ENCODE measurements at regions not wholly inside any gene's neighbourhood (a gene's known extent, or its start where the extent isn't known, plus 50 kb on each side); places are given as distances from the start of the nearest gene placed in this dataset.

GRCh38 chr2:176638167-176639015 lies 369.1 kb downstream of the MTX2 start:
- no peaks in the 10 kb centered on the region for H4K20me1 ChIP-seq (ENCODE audit: insufficient read depth)
- CTCF ChIA-PET = interaction anchor here (0.6 to 2.2 kb wide), 11 partner anchors 14 to 1672 kb away, joined by 3 to 18 read pairs (median 5); no protein-coding TSS in a partner anchor
- no peaks in the 10 kb centered on the region for H3K36me3 ChIP-seq (ENCODE audit: low read depth)
- H3K27me3 ChIP-seq (ENCODE audit: insufficient read depth, low read depth) = no peaks in the 10 kb centered on the region; the same call in 1 of the 2 replicates
- no peaks in the 10 kb centered on the region for H3K4me1 ChIP-seq (replicated peaks; ENCODE audit: insufficient read depth)
- DNase-seq = peak in 1 of 2 experiments; percentile 78
- no peaks in the 10 kb centered on the region for H3K9me3 ChIP-seq (ENCODE audit: insufficient read depth, low read depth)
- H3K4me3 ChIP-seq = peak overlapping the region; percentile 37; the same call in 1 of the 2 replicates
- H3F3A ChIP-seq (ENCODE audit: insufficient read depth, low read depth) = no peaks in the 10 kb centered on the region
- no peak for TF ChIP-seq EZH2 (IDR thresholded peaks at IDR 0.05; ENCODE audit: low read depth)
- peak; percentile 81 for TF ChIP-seq CTCF (conservative IDR thresholded peaks at IDR 0.05)
- 0 out of 2 replicates have a peak overlapping the region, but pooled peaks have one; percentile 29 for H2AFZ ChIP-seq
- no TSS peak for BruUV-seq (replicated peaks)
- POLR2A ChIA-PET (ENCODE audit: unreplicated experiment) = no interaction called here
- intact Hi-C loops (cut with micrococcal nuclease; ENCODE audit: unreplicated experiment) = loop anchor here (1.0 to 2.0 kb wide), 6 partner anchors 56 to 511 kb away; no protein-coding TSS in a partner anchor
- no peaks in the 10 kb centered on the region for H3K9me2 ChIP-seq (ENCODE audit: insufficient read depth)
- peak overlapping the region; percentile 61 for H3K4me2 ChIP-seq
- H3K27ac ChIP-seq = no peak overlapping the region
- H3K79me2 ChIP-seq (ENCODE audit: low read depth) = no peaks in the 10 kb centered on the region

- Histone ChIP-seq H3K27ac (no peak overlapping the region), H3K9me3 (ENCODE audit: insufficient read depth, low read depth) (no peaks in the 10 kb centered on the region), H3F3A (ENCODE audit: insufficient read depth, low read depth) (no peaks in the 10 kb centered on the region), H2AFZ (no peak overlapping the region), H3K79me2 (ENCODE audit: low read depth) (no peaks in the 10 kb centered on the region), H3K4me3 (no peak overlapping the region), H3K4me1 (replicated peaks; ENCODE audit: insufficient read depth) (no peaks in the 10 kb centered on the region), H3K27me3 (ENCODE audit: insufficient read depth, low read depth) (no peaks in the 10 kb centered on the region; the same call in 1 of the 2 replicates), H3K36me3 (ENCODE audit: low read depth) (no peaks in the 10 kb centered on the region), H4K20me1 (ENCODE audit: insufficient read depth) (no peaks in the 10 kb centered on the region), H3K4me2 (no peak overlapping the region), H3K9me2 (ENCODE audit: insufficient read depth) (no peaks in the 10 kb centered on the region)
- DNase-seq = no peak
- intact Hi-C loops (cut with micrococcal nuclease; ENCODE audit: unreplicated experiment) = loop anchor here (2.0 kb wide), 3 partner anchors 56 to 510 kb away; no protein-coding TSS in a partner anchor
- CTCF ChIA-PET = interaction anchor here (0.7 kb wide), 1 partner anchor 511 kb away, joined by 7 read pairs; no protein-coding TSS in a partner anchor
- POLR2A ChIA-PET (ENCODE audit: unreplicated experiment) = no interaction called here
- TF ChIP-seq EZH2 (IDR thresholded peaks at IDR 0.05; ENCODE audit: low read depth) (no peak), CTCF (conservative IDR thresholded peaks at IDR 0.05) (no peak)
- BruUV-seq (replicated peaks) = no TSS peak
These were observed 369.7 kb downstream of the MTX2 start for GRCh38 chr2:176639016-176639343.

GRCh38 chr2:176639671-176640070 lies 370.4 kb downstream of the MTX2 start:
- Histone ChIP-seq H3K79me2 (ENCODE audit: low read depth) (no peaks in the 10 kb centered on the region), H3K27me3 (ENCODE audit: insufficient read depth, low read depth) (no peaks in the 10 kb centered on the region; the same call in 1 of the 2 replicates), H3K4me2 (no peak overlapping the region), H3K27ac (no peak overlapping the region), H3K9me2 (ENCODE audit: insufficient read depth) (no peaks in the 10 kb centered on the region), H3K36me3 (ENCODE audit: low read depth) (no peaks in the 10 kb centered on the region), H3K9me3 (ENCODE audit: insufficient read depth, low read depth) (no peaks in the 10 kb centered on the region), H3F3A (ENCODE audit: insufficient read depth, low read depth) (no peaks in the 10 kb centered on the region), H3K4me3 (no peak overlapping the region), H4K20me1 (ENCODE audit: insufficient read depth) (no peaks in the 10 kb centered on the region), H2AFZ (no peak overlapping the region; the same call in 1 of the 2 replicates), H3K4me1 (replicated peaks; ENCODE audit: insufficient read depth) (no peaks in the 10 kb centered on the region)
- TF ChIP-seq EZH2 (IDR thresholded peaks at IDR 0.05; ENCODE audit: low read depth) (no peak), CTCF (conservative IDR thresholded peaks at IDR 0.05) (no peak)
- no TSS peak for BruUV-seq (replicated peaks)
- intact Hi-C loops (cut with micrococcal nuclease; ENCODE audit: unreplicated experiment) = loop anchor here (2.0 to 10.0 kb wide), 4 partner anchors 57 to 635 kb away; partner anchors contain the start of gene LNPK
- POLR2A ChIA-PET (ENCODE audit: unreplicated experiment) = no interaction called here
- DNase-seq = no peak
- CTCF ChIA-PET = no interaction called here

Data from PC-9 (cell line).